Neural cell (in vitro differentiated cells): ENCODE measurements at regions not wholly inside any gene's neighbourhood (a gene's known extent, or its start where the extent isn't known, plus 50 kb on each side); places are given as distances from the start of the nearest gene placed in this dataset.

ENCODE experiments used
- CTCF ChIP-seq: fragments of 450-650 bp; IDR thresholded peaks from 2 replicates; pipeline ENCODE4 v1.5.1; 2014; ENCODE audit warnings: antibody characterized with exemption, mild to moderate bottlenecking, moderate library complexity; ENCODE audit not compliant: poor library complexity, severe bottlenecking
- EZH2 ChIP-seq: fragments of 200-600, 300-800 bp; shearing (Covaris generic), sonication (generic); IDR thresholded peaks from 2 replicates; pipeline ENCODE4 v1.6.1; 2014; ENCODE audit warnings: antibody characterized with exemption, low read length, borderline replicate concordance, mild to moderate bottlenecking; ENCODE audit not compliant: insufficient read depth, poor library complexity, severe bottlenecking
- POLR2AphosphoS5 ChIP-seq: IDR thresholded peaks from 2 replicates; pipeline ENCODE4 v1.6.1; 2012
- RAD21 ChIP-seq: fragments of 450-650 bp; conservative IDR thresholded peaks from 2 replicates; pipeline ENCODE4 v1.6.1; 2014; ENCODE audit warnings: antibody characterized with exemption, mild to moderate bottlenecking, moderate library complexity

- TF ChIP-seq CTCF, result no peak
- no peak for TF ChIP-seq POLR2AphosphoS5
- TF ChIP-seq EZH2, result no peak
- no peak for TF ChIP-seq RAD21
Observed at GRCh38 chr4:156100651-156101050, 147.0 kb upstream of the CTSO start.
